ENCODE measurements at regions not wholly inside any gene's neighbourhood (a gene's known extent, or its start where the extent isn't known, plus 50 kb on each side); places are given as distances from the start of the nearest gene placed in this dataset.

GRCh38 chr3:25114532-25114931, 313.5 kb upstream of the RARB start:
- TF ChIP-seq POLR2AphosphoS5 (IDR thresholded peaks at IDR 0.05) (no peak), EP300 (IDR thresholded peaks at IDR 0.05) (no peak), POLR2A (IDR thresholded peaks at IDR 0.05) (no peak), CTCF (IDR thresholded peaks at IDR 0.05) (no peak)

All from suprapubic skin (tissue), 4 donors.